GM18867 (cell line): ENCODE measurements at regions not wholly inside any gene's neighbourhood (a gene's known extent, or its start where the extent isn't known, plus 50 kb on each side); places are given as distances from the start of the nearest gene placed in this dataset.

Experiments used
- ATAC-seq: cut with Tn5 transposase; IDR thresholded peaks from one replicate; pipeline ENCODE4 v1.9.1; 2021; ENCODE audit warnings: mild to moderate bottlenecking, moderate library complexity; ENCODE audit not compliant: unreplicated experiment

GRCh38 chr1:98385652-98386051, 275.9 kb upstream of the SNX7 start:
- ATAC-seq: no peak

GRCh38 chr1:98384461-98385141, 276.9 kb upstream of the SNX7 start:
- no peak for ATAC-seq

- no peak for ATAC-seq
Measured at GRCh38 chr1:98382986-98383740, 278.4 kb upstream of the SNX7 start.

DNA sequence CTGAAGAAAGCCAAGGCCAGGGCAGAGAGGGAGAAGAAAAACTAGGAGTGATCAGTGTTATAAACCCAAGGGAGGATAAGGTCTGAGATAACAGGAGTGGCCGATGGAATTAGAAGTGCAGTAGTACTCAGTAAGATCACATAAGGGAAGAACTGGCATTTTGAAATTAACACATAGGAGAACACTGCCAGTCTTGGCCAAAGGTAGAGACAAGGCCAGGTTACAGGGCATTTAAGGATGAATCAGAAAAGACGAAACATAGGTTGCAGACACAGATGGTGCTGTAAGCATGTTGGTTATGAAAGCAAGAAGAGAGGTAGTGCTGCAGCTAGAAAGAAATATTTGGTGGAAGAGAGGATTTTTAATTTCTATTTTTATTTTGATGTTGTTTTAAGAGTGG, 278.9 kb upstream of the SNX7 start:
- ATAC-seq: no peak

DNA sequence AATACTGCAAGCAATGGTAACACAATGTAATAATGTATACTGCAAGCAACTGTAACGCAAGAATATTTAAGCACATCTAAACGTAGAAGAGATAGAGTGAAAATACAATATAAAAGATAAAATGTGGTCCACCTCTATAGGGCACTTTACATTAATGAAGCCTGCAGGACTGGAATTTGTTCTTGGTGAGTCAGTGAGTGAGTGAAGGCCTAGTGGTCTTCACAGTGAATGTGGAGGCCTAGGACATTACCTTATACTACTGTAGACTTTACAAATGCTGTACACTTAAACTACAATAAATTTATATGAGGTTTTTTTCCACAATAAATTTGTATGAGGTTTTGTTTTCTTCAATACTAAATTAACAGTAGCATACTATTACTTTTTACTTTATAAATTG, 287.4 kb upstream of the SNX7 start:
- no peak for ATAC-seq

DNA sequence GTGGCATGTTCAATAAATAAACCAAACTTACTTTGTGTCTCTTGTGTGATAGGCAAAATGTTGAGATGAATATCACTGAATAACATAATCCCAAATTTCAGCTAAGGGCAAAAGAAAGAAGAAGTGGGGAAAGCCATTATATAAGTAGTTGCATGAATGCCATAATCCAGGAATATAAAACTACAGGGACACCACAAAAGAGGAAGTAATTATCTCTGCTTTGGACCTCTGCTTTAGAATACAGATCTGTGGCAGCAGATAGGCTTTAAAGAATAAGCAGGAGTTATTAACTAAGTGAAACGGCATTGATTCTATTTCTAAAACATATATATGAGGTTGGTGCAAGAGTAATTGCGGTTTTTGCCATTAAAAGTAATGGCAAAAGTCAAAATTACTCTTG, 288.5 kb upstream of the SNX7 start:
- no peak for ATAC-seq

GRCh38 chr1:98371764-98372163, 289.8 kb upstream of the SNX7 start:
- no peak for ATAC-seq

DNA sequence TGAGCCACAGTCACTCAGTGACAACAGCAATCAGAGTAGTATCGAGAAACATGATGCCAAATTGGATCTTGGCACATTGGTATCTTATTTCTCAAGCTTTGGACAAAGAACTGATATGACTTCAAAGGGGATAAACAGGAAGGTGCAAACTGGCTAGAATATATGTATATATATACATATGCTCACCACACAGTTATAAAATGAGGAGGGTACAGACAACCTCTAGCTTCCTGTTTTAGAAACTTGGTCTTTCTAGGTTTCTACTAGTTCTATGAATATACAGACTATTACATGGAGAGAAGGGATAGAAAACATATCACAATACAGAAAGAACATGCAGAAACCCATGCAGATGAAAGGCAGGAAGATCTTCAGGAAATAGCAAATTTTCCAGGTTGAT, 292.1 kb upstream of the SNX7 start:
- ATAC-seq: no peak

DNA sequence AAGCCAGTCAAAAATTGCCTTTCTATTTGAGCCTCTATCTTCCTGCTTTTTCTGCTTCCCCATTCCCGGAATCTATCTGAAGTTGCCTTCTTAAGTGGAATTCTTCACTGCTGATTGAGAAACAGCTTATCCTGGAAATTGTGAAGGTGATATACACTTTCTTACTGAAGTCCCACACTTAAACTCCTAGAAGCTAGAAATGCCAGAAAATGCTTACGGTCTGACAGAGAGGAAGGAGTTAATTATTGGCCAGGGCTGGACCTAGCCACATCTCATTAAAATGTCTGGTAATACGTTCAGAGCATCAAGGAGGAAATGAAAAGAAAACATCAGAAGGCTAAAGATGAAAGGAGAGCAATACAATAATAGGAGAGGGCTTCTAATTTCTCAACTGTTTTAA, 292.5 kb upstream of the SNX7 start:
- no peak for ATAC-seq

GRCh38 chr1:98367426-98367825, 294.1 kb upstream of the SNX7 start:
- no peak for ATAC-seq

DNA sequence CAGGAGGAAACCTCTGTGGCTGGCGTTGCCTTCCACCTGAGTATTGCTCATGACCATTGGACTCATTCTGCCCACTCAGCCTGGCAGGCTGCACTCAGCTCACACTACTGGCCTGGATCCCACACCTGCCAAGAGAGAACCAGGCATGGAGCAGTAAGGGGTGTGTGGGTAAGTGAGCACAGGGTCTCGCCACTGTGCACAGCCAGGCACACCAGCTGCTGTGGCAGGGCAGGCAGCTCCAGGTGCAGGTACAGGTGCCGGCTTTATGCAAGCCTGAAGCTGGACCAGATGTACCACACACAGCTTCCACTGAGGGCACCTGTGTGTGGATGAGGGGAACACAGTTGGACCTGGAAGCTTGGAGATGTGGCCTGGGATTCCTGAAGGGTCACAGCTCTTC, 295.2 kb upstream of the SNX7 start:
- ATAC-seq: no peak

GRCh38 chr1:98364544-98364943, 297.0 kb upstream of the SNX7 start:
- no peak for ATAC-seq

DNA sequence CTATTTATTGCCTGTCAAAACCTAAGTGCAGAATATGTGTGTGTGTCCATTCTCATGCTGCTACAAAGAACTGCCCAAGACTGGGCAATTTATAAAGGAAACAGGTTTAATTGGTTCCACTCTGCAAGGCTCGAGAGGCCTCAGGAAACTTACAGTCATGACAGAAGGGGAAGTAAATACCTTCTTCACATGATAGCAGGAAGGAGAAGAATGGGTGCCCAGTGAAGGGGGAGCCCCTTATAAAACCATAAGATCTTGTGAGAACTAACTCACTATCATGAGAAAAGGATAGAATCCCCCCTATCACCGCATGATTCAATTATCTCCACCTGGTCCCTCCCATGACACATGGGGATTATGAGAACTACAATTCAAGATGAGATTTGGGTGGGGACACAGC, 300.7 kb upstream of the SNX7 start:
- ATAC-seq: no peak

DNA sequence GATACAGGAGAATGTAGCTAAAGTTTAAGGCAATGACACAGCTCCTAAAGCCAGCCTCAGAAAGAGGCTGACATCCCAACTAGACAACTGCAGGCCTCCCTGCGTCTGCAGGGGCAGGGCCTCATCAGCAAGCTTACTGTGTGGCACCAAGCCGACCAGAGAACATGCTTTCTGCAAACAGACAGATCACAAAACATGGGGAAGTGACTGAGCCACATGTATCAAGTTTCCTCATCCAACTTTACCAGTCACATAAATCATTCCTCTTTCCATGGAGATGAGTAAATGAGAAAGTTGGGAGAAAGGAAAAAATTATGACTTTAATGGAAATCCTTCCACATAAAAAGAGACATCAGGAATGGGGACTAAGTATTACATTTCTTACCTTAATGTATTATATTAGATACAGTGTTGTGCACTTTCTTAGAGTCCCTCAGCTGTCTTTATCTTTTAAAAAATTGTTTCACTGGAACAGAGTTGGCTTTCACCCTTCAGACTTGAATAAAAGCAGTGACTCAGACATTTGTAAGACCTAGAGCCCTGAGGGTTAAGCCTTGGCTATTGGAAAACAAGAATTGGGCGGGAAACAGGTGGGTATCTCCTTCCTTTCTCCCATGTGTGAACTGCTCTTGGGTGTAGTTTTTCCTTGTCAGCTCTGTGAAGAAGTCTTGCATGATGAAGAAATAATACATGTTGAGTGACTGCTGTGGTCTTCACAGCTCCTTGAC, 305.7 kb upstream of the SNX7 start:
- ATAC-seq: no peak

DNA sequence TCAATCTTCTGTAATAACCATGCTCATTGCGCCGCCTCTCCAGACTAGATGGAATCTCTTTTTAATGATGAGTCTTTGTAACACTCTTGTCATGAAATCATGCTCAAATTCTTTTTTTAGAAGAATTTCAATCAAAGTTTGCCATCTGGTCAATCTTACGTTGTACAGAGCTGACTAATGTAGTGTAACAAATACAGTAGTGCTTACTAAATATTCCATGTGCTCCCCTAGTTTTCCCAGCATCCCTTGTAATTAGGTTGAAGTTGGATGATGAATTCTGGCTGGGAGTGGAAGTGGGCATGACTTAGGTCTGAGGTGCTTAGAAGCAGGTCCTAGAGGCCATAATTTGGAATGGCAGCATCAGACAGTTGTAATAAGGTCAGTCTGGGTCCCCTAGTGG, 309.1 kb upstream of the SNX7 start:
- ATAC-seq: no peak

DNA sequence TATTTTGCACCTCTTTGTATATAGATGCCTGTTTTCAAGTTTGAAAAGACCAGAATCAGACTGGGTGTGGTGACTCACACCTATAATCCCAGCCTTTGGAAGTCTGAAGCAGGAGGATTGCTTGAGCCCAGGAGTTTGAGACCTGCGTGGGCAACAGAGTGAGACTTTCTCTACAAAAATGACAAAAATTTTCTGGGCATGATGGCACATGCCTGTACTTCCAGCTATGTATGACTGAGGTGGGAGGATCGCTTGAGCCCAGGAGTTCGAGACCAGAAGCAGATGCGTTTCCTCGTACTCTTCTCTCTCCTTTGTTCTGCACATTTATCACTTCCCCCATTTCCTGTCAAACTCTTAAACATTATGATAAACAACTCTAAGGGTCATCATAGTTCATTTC, 310.0 kb upstream of the SNX7 start:
- ATAC-seq: no peak

DNA sequence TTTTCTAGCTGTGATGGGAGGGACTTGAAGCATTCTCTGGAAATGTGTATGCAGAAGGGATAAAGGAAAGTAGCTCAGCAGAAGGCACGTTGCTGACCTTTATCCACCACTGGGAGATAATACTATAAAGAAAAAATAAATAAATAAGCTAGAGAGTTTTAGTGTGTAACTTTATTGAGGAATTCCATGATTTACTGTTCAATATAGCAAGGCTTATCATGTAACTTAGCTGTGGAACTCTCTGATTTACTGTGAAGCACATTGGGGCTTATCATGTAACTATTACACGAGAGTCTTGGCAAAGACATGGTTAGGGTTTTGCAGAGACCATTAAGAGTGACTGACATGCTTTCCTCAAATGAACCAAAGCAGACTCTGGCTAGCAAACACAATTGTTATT, 316.1 kb upstream of the SNX7 start:
- ATAC-seq: no peak

DNA sequence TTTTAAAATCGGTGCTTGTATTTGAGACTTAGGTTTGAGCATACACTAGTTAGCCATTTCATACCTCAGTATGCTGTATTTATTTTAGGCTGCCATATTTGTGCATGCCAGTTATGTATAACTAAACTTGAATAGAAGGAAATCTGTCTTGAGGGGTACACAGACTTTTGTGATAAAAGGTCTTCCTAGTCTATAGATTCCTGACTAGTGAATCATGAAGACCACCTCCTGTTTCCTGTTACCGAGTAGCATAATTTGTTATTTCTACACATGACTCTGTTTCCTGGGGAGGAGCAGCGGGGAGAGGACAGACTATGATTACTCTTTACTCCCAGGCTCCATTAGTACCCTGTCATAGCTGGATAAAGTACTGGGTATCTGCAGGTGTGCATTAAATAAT, 316.8 kb upstream of the SNX7 start:
- ATAC-seq: no peak

GRCh38 chr1:98342566-98342965, 319.0 kb upstream of the SNX7 start:
- ATAC-seq: no peak

DNA sequence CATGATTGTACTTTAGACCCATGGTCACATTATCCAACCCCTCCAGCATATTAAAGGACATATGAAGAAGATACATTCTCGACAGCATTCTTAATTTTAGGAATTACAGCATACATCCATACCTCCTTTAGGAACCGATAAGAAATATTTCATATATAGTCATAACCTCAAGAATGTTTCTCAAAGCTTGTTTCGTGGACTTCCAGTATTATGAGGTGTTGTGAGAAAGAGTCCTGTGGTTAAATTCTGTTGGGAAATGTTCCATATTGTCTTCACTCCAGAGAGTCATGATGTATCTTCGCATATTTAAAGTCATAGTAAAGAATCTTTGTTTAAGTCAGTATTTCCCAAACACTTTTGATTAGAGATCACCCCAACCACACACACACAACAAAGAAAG, 321.0 kb upstream of the SNX7 start:
- no peak for ATAC-seq

DNA sequence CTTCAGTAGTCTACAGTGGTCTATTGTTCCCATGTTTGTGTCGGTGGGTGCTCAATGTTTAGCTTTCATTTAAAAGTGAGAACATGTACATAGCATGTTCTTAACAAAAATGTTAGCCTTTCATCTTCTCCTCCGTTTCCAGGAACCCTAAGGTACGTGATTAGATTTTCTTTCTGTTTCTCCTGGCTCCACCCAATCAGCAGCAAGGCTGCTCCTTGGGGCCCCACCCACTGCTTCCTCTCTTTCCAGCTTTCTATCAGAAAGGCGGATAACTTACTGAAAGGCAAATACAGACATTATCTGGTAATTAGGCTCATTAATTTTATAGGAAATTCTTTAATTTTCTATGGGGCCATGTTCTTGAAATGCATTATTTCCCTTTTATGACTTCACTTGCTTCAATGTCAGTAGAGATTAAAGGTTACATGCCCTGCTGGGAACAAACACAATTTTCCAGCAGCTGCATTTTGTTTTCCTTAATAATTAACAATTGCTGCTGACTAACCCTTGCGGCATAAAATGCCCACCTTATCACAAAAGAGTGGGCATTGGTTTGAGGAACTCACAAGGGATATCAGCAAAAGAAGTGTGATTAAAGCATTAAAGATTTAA, 324.9 kb upstream of the SNX7 start:
- no peak for ATAC-seq

DNA sequence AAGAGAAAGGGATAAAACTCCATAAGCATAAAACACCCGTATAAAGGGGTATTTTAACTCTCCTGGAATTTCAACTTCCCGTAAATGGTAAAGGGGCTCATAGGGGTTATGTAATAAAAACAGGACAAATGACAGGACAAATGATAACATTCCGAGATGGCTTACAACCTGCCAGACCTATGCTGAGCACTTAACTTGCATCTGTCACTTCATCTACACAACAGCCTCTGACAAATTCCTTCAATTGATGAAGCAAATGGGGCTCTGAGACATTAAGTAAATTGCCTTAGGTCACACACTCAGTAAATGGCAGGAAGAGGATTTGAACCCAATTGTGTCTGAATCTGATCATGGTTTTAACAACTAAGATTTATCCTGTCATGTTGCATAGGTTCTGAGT, 327.6 kb upstream of the SNX7 start:
- ATAC-seq: no peak
